PC-9 (cell line): ENCODE measurements at regions not wholly inside any gene's neighbourhood (a gene's known extent, or its start where the extent isn't known, plus 50 kb on each side); places are given as distances from the start of the nearest gene placed in this dataset.

Experiments
- BruUV-seq: library from RNA; stranded (reverse); fragments of 400-500 nt; replicated peaks from 2 replicates; lab custom pipeline; 2021; lab: Mats Ljungman, UMichigan
- CTCF ChIA-PET: fragments of 300-600 bp; sonication (Branson Sonifier 250); formaldehyde crosslinking; loops from one replicate; lab custom pipeline; 2022; ENCODE audit warnings: antibody characterized with exemption; lab: Charles Lee
- POLR2A ChIA-PET: fragments of 300-600 bp; sonication (Branson Sonifier 250); formaldehyde crosslinking; loops from one replicate; lab custom pipeline; 2022; ENCODE audit warnings: antibody characterized with exemption; ENCODE audit not compliant: unreplicated experiment; lab: Charles Lee
- DNase-seq, 2 experiments: peaks; one replicate each; pipeline versions ENCODE4 v3.0.0 to v3.0.0-alpha.2; 2015 to 2022; ENCODE audit warnings: mixed read lengths in 1 of 2
- H2AFZ ChIP-seq: fragments of 200-600 bp; sonication (generic); 2 replicates; pipeline ENCODE4 v1.8.1; 2017; ENCODE audit warnings: antibody characterized with exemption
- H3F3A ChIP-seq: fragments of 200-600 bp; sonication (generic); 2 replicates; pipeline ENCODE4 v1.8.1; 2017; ENCODE audit warnings: antibody characterized with exemption, mild to moderate bottlenecking, low read depth; ENCODE audit not compliant: insufficient read depth
- H3K27ac ChIP-seq: fragments of 200-600 bp; sonication (generic); 2 replicates; pipeline ENCODE4 v1.6.1; 2016; ENCODE audit warnings: mixed run types
- H3K27me3 ChIP-seq: fragments of 200-600 bp; sonication (generic); 2 replicates; pipeline ENCODE4 v1.6.1; 2016; ENCODE audit warnings: low read depth, mixed run types; ENCODE audit not compliant: insufficient read depth
- H3K36me3 ChIP-seq: fragments of 200-600 bp; sonication (generic); 2 replicates; pipeline ENCODE4 v1.6.1; 2016; ENCODE audit warnings: low read depth, mixed run types
- H3K4me1 ChIP-seq: fragments of 200-600 bp; sonication (generic); replicated peaks from 2 replicates; pipeline ENCODE4 v1.6.1; 2016; ENCODE audit warnings: mixed run types; ENCODE audit not compliant: insufficient read depth
- H3K4me2 ChIP-seq: fragments of 200-600 bp; sonication (generic); 2 replicates; pipeline ENCODE4 v1.6.1; 2017; ENCODE audit warnings: mixed run types
- H3K4me3 ChIP-seq: fragments of 200-600 bp; sonication (generic); 2 replicates; pipeline ENCODE4 v1.6.1; 2016; ENCODE audit warnings: mixed run types
- H3K79me2 ChIP-seq: fragments of 200-600 bp; sonication (generic); 2 replicates; pipeline ENCODE4 v1.6.1; 2017; ENCODE audit warnings: low read depth, mixed run types
- H3K9me2 ChIP-seq: fragments of 200-600 bp; sonication (generic); 2 replicates; pipeline ENCODE4 v1.8.1; 2017; ENCODE audit warnings: mild to moderate bottlenecking; ENCODE audit not compliant: insufficient read depth
- H3K9me3 ChIP-seq: fragments of 200-600 bp; sonication (generic); 2 replicates; pipeline ENCODE4 v1.8.1; 2016; ENCODE audit warnings: low read depth; ENCODE audit not compliant: insufficient read depth
- H4K20me1 ChIP-seq: fragments of 200-600 bp; sonication (generic); 2 replicates; pipeline ENCODE4 v1.8.1; 2017; ENCODE audit not compliant: insufficient read depth
- CTCF ChIP-seq: fragments of 200-600 bp; sonication (generic); conservative IDR thresholded peaks from 2 replicates; pipeline ENCODE4 v1.6.1; 2017; ENCODE audit warnings: mixed run types, antibody characterized with exemption, mild to moderate bottlenecking, moderate library complexity
- EZH2 ChIP-seq: fragments of 200-600 bp; sonication (generic); IDR thresholded peaks from 2 replicates; pipeline ENCODE4 v1.8.0; 2017; ENCODE audit warnings: antibody characterized with exemption, low read depth
- intact Hi-C: fragments of 100-400 bp; cut with micrococcal nuclease; formaldehyde crosslinking; loops from one replicate; pipeline ENCODE4 v1.10.0; 2022; ENCODE audit not compliant: unreplicated experiment

GRCh38 chr5:14988223-14988622 is 116.6 kb upstream of the ANKH start:
- H3K79me2 ChIP-seq, result no peaks in the 10 kb centered on the region
- H3K4me3 ChIP-seq, result no peak overlapping the region
- no peaks in the 10 kb centered on the region for H3K9me2 ChIP-seq
- intact Hi-C loops, result no loop called here
- TF ChIP-seq CTCF, result no peak
- TF ChIP-seq EZH2, result no peak
- no peaks in the 10 kb centered on the region for H3K4me1 ChIP-seq
- no peak overlapping the region for H2AFZ ChIP-seq
- no peaks in the 10 kb centered on the region for H4K20me1 ChIP-seq
- H3K27ac ChIP-seq, result no peak overlapping the region
- H3K36me3 ChIP-seq, result no peaks in the 10 kb centered on the region
- H3K27me3 ChIP-seq, result no peaks in the 10 kb centered on the region
- CTCF ChIA-PET, result no interaction called here
- no peak for DNase-seq
- H3K9me3 ChIP-seq, result no peaks in the 10 kb centered on the region
- H3K4me2 ChIP-seq, result no peak overlapping the region
- H3F3A ChIP-seq, result no peaks in the 10 kb centered on the region
- no TSS peak for BruUV-seq
- POLR2A ChIA-PET, result no interaction called here

GRCh38 chr5:14986413-14986812 is 114.8 kb upstream of the ANKH start:
- DNase-seq, result no peak
- POLR2A ChIA-PET, result no interaction called here
- Histone ChIP-seq H3K79me2 (no peaks in the 10 kb centered on the region), H2AFZ (no peak overlapping the region), H3K9me2 (no peaks in the 10 kb centered on the region), H3F3A (no peaks in the 10 kb centered on the region), H3K4me2 (no peak overlapping the region), H3K4me3 (no peak overlapping the region), H4K20me1 (no peaks in the 10 kb centered on the region), H3K9me3 (no peaks in the 10 kb centered on the region), H3K4me1 (no peaks in the 10 kb centered on the region), H3K27ac (no peak overlapping the region), H3K27me3 (no peaks in the 10 kb centered on the region), H3K36me3 (no peaks in the 10 kb centered on the region)
- intact Hi-C loops, result no loop called here
- BruUV-seq, result no TSS peak
- TF ChIP-seq CTCF (no peak), EZH2 (no peak)
- CTCF ChIA-PET, result interaction anchor here (0.6 kb wide), 2 partner anchors 16 to 29 kb away, joined by 3 read pairs; no protein-coding TSS in a partner anchor

GRCh38 chr5:14983666-14984441 is 112.3 kb upstream of the ANKH start:
- no peaks in the 10 kb centered on the region for H3K27me3 ChIP-seq
- H3K9me2 ChIP-seq, result no peaks in the 10 kb centered on the region
- H3K4me1 ChIP-seq, result no peaks in the 10 kb centered on the region
- no peak overlapping the region for H3K4me2 ChIP-seq
- no peak for DNase-seq
- no peaks in the 10 kb centered on the region for H3K79me2 ChIP-seq
- CTCF ChIA-PET, result no interaction called here
- H3K27ac ChIP-seq, result no peak overlapping the region
- no peaks in the 10 kb centered on the region for H3F3A ChIP-seq
- H3K4me3 ChIP-seq, result no peak overlapping the region
- H2AFZ ChIP-seq, result no peak overlapping the region
- H3K9me3 ChIP-seq, result no peaks in the 10 kb centered on the region
- H4K20me1 ChIP-seq, result no peaks in the 10 kb centered on the region
- TF ChIP-seq CTCF, result no peak
- TF ChIP-seq EZH2, result no peak
- intact Hi-C loops, result no loop called here
- no peaks in the 10 kb centered on the region for H3K36me3 ChIP-seq
- POLR2A ChIA-PET, result no interaction called here
- no TSS peak for BruUV-seq
